8988T (cell line): ENCODE measurements at regions not wholly inside any gene's neighbourhood (a gene's known extent, or its start where the extent isn't known, plus 50 kb on each side); places are given as distances from the start of the nearest gene placed in this dataset.
A peak's percentile ranks its signal among the peaks of the same experiment; 100 is the strongest.

Source experiments
- DNase-seq: peaks from one replicate; pipeline ENCODE4 v3.0.0; 2011

DNA sequence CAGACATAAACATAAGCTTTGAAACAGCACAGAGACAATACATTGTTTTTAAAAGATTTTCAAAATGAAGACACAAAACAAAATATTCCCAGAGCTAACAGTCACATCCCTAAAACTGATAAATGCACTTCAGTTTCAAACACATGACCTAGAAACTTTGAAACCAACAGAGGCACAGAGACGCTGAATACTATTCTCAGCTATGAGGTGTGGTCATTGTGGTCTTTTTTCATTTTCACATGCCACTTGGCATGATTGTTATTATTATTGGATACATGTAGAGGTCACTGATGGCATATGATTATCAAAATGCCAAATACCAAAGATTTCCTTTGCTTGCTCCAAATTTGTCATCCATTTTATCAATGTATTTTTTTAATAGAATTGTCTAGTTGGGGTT is 306.9 kb downstream of the QKI start:
- DNase-seq = no peak

DNA sequence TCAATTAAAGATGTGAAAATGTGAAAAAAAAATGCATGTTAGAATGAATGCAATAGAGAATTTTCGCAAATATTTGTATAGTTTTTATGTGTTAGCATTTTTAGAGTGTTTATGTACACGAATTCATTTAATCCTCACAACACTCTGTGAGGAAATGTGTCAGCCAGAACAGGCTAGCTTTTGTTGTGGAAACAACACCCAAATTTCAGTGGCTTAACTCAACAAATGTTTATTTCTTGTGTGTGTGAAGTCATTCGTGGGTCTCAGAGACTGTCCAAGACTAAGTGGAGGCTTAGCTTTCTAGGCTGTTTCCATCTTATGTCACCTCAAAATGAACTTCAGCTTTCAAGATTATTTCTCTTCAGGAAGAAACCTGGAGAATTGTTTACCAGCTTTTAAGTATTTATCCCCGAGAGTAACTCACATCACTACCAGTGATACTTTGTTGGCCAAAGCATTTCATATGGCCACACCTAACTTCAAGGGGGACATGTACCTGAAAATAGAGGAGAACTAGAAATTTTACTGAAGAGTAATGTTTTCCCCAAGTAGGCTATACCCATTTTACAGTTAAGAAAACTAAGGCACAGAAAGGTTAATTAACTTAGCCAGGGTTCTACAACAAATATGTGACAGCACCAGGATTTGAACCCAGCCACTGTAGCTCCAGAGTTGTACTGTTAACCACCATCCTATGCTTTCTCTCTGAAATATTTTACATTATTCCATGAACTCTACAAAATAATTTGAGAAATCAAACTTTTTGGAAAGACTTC is 306.1 kb downstream of the QKI start:
- DNase-seq = no peak

DNA sequence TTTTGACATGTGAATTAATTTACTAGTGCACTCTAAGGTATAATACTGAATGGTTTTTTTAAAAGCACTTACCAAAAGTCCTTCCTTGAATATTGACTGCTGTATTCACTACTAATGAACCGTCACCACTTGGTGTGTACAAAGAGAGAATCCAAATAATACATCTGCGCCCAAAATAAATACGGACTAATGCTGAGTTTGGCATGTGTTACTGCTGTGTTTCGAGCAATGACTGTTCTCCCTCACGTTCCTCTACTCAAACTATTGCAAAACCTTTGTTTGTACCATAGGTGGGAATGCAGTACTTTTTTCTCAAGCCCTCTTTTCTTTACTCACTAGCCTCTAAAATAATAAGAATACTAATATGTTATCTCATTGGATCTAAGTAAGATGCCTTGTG is 305.5 kb downstream of the QKI start:
- DNase-seq = no peak

DNA sequence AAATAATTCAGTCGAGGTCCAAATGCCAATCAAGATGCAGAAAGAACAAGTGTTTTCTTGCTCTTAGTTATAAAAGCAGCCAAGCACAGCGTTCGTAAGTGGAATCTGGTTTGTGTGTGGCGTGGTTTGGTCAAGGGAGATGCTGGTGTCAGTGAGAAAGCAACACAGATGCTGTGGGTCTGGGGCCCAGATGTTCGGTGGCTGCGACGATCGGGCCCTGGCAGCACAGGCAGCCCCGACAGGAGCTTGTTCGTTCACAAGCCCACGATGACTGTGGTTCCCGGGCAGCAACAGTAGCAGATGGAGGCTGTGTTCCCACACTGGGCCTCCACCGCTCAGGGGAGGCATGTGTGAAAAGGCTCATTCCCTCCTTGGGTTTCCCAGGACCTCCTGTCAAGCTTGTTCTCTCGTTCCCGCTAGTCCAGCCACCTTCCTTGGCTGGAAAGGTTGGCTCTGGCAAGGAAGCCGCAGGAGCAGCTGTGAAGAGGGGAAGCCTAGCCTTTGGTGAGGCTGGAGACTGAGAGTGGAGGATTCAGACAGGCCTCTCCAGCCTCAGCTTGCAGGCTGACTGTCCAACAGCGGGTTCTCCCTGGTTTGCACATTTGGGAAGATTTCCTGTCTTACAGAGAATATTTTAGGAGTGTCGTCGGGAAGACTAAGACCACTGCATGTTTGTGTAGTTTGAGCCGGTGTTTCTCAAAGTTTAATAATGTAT is 304.7 kb downstream of the QKI start:
- DNase-seq = no peak

DNA sequence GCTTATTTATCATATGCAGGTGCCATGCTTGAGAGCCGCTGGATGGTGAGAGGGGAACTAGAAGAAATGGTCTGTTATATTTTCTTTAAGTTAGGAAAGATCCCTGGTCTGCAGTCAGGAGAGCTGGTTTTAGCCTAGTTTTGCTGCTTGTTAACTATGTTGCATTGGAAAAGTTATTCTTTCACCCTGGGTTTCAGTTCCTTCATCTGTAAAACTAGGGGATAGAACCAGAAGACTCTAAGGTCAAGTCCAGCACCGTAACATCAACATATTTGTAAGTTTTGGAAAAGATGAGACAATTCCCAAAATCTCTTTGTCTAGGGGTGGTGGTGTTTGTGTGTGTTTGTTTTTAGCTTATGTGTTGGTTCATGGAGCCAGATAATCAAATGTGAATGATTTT is 304.0 kb downstream of the QKI start:
- no peak for DNase-seq

DNA sequence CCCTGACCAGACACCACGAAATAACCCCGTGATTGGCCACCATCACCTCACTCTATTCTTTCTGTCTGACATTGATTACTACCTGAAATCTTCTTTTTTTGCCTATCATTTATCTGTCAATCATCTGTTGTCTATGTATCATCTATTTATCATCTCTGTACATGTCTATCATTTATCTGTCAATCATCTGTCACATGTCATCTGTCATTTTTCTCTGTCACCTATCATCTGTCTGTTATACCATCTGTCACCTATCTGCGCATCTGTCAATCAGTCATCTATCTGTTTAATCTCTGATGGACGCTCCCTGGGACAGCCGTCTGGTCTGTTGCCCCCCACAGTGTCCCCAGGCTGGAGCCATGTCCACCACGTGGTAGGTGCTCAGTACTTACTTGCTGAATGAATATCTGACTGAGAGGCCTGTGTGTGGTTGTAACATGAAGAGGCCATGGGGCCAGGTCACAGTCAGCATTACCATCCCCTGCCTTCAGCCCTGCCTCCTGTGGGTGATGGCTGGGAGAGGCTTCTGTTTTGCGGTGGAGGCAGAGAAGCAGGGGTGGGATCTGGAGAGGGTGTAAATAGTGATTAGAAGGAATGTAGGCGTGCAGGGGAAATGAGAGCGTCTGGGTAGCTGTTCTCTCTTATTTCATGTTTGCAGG is 302.7 kb downstream of the QKI start:
- DNase-seq = no peak

DNA sequence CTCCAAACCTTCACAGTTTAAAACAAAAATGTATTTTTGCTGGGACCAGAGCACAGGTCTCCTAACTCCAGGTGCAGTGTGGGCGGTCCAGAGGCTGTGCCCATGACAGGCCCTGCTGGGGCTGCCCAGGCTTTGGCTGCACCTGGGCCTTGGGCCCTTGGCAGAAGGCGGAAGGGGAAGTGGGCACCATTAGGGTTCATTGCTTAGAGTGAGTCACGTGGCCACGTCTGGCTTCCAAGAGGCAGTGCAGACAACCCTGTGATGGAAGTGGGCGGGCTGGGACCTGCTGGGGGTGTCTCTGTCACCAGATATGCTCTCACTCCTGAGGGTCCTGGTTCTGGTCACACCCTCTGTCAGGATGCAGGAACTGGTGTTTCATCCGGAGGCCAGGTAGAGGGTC is 302.2 kb downstream of the QKI start:
- no peak for DNase-seq

DNA sequence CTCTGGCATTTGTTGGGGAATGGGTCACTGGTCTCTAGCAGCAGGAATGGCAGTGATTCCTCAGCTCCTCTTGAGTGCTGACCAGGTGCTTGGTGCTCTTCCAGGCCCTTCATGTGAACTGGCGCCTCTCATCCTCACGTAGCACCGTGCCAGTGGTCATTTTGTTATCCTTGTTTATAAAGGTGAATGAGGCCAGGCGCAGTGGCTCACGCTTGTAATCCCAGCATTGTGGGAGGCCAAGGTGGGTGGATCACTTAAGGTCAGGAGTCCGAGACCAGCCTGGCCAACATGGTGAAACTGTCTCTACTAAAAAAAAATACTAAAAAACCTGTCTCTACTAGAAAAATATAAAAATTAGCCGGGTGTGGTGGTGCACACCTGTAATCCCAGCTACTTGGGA is 301.3 kb downstream of the QKI start:
- no peak for DNase-seq

DNA sequence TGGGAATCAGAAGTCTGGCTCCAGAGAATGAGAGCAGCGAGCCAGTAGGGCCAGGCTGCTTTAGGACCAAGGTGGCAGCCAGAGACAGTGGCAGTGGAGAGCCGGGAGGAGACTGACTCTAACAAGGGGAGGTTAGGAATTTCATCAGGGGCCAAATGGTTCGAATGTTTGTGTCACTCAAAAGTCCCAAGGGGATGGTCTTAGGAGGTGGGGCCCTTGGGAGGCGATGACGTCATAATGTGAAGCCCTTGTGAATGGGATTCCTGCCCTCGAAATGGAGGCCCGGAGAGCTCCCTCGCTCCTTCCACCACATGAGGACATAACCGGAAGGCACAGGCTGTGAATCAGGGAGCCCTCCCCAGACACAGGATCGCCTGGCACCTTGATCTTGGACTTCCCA is 299.7 kb downstream of the QKI start:
- no peak for DNase-seq

DNA sequence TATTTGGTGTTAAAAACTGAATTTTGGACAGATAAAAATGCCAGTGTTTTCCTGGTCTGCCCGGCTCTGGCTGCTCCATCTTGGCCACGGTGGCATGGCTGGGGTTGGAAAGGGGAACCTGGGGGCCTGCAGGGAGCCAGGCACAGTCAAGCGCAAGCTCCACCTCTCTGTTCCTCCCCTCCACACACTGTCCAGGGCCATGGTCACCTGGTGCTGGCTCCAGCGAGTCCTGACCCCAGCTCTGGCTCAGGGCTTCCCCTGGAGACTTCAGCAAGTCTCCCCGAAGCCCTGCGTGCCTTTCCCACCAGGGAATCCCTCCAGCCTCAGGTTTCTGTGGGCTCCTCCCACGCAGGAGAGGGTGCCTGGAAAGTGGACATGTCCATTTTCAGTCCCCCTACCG is 298.5 kb downstream of the QKI start:
- DNase-seq = no peak

DNA sequence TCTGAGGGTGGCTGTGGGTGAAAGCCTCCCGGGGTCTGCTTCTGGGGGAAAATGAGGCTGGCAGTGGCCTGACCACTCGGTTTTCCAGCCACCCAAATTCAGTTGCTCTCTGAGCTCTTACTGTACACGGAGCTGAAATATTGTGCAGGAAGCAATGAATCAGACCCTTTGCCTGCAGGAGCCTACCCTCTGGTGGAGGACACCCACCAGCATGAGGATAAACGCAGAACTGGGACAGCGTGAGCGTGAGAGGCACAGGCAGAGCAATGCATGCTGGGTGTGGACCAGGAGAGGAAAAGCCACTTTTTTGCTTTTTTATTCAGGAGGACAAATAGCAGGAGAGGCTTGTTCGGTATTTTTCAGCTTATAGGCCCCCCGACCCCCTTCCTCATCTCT is 298.0 kb downstream of the QKI start:
- DNase-seq = no peak

DNA sequence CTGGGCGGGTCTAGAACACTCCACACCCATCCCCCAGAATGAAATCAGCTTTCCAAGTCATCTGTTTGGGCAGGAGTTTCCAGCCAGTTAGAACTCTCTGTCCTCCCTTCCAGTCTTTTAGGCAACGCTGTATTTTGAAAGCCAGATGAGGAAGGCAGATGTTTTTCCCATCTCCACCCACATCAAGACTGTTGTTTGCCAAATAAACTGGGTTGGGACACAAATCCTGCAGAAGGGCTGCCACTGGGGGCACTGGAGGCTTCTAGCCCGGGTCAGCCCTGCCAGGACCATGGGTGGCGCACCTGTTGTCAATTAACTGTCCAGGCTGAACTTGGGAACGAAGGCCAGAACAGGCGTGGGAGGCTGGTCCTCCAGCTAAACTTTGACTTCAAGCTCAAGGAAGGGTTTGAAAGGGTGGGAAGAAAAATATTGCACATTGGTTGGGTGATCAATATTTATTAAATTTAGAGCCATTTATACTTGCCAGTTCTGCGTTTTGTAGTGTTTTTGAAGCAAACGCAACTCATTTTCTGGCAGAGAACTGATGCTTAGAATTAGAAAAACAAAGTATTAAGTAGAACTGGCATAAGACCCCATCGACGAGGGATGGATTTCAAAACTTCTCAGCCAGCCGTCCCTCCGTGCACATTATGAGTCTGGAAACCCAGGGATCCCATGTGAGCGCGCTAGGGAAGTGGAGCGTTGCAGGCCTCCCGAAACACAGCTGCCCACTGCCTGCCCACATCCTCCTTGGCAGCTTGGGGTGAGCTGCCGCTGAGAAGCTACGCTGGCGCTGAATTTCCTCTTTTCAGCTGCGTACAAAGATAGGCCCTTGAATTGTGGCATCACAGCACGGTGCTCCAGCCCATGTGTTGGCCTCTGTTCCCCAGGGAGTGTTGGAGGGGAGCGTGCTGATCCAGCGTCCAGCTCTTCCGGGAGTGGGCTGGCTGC is 297.4 kb downstream of the QKI start:
- DNase-seq = peak; percentile 50

DNA sequence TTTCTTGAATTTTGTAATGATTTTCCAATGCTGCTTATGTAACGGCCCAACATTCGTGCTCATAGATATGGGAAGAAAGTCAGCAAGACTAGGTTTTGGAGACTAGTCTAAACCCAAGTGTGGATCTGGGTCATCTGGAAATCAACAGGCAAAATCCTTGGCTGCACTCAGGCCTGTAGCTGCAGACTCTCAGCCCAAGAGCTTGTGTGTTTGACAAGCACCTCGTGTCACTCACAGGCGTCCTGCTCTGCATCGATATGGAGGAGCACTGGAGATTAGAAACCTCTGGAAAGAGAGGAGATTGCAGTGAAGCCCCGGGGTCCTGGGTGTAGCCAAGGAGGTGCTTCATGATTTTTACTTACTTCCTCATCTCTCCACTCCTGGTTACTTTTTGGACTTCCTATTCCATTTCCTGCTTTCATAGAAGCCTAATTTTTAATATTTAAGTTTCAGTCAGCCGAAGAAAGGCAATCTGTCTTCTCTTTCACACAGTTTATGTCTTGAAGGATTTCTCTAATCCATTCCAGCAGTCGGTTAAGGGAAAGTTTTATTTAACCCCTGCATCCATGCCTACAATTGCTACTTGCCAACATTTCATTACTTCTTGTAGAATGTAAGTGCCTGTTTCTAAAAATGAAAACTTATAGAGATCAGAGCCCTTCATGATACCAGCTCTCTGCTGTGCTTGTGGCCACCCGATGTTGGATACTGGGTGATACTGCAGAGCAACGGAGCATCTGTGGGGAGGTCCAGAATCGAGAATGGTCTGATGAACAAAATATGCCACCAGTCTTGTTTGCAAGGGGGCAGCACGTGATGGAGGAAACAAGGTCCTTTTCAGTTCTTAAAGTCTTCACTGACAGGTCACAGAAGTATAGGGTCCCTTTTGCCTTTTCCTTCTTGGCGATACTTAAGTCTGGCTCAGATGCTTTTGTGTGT is 296.3 kb downstream of the QKI start:
- no peak for DNase-seq

DNA sequence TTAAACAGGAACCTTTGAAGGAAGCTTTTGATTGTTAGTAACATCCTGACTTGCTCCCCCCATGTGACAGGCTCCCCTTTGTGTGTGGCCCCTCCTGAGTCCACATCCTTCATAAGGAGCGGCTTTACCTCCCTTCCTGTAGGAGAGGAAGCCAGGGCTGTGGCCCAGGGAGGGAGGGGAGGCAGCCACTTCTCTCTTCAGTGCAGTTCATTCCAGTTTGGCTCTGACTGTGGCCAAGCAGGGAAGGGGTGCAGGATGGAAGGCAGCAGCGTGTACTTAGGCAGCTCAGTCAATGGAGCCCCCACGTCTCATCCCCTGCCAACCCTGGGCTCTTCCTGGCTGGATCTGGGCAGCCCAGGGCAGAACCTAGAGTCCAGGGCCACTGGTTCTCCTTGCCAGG is 295.2 kb downstream of the QKI start:
- no peak for DNase-seq

DNA sequence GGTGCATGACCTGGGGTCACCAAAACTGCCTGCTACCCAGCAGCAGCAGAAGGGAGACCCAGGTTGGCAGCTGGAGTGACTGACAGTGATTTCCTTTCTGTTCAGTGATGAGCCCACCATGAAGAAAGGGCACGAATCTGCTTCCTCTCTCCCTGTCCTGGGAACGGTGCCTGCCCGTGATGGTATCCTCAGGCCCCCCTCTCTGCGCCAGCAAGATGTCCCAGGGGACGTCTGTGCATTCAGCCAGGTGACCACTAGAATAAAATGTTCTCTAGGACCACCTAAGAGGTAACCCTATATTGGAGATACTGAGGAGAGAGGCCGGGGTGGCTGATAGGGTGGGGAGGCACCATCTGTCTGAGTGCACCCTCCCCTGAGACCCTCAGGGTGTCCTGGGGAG is 294.7 kb downstream of the QKI start:
- DNase-seq = no peak

DNA sequence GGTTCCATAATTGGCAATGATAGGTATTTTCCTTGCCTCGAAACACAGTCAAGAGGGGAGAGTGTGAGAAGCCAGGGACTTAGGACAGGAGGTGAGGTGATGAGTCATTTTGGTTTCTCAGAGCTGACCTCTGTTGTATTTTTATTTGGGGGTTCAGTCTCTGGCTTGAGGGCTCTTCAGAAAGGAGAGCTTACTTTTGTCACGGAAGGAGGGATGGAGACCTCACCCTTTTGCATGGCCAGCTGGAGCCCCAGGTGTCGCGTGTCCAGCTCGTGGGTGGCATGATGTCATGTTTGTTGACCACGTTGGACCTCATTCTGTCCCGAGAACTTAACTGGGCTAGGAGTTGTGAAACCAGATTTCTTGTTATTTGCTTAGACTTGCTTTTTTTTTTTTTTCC is 293.9 kb downstream of the QKI start:
- DNase-seq = no peak

DNA sequence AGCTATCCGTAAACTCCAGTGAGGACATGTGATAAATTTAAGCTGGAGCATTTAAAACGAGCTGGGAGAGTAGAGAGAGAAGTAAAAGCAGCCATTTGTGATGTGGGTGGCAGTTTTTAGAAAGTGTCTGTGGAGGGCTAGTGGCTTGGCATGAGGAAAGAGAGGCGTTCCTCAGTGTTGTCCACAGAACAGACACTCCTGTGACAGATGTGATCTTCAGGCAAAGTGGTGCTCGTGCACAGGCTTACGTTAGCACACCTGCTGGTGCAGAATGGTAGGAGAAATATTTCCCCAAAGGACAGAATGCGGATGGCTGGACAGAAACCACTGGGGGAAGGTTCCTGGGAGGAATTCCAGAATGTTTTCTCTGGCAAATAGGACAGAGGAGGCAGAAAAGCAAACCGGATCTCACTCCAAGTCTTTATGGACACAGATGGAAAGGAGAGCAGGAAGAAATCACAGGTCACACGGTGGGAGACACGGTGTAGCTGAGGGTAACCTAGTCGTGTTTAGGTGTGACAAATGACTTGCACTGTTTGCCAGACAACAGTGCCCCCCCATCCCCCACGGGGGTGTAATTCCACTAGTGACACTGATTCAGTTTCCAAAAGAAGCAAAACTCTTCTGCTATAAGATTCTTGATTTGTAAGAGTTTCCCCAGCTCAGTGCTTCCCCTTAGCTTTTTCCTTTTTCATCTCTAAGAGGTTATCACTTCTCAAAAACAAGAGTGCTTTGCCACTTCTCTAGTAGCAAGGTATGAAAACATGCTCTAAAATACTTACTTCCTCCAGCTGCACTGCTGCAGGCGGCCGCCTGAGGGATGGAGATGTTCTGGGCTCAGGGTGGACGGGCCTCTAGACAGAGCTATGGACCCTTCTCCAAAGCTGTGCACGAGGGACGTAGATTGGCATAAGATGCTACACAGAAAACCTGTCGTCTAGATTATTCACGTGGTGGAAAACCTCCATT is 293.2 kb downstream of the QKI start:
- DNase-seq = no peak

DNA sequence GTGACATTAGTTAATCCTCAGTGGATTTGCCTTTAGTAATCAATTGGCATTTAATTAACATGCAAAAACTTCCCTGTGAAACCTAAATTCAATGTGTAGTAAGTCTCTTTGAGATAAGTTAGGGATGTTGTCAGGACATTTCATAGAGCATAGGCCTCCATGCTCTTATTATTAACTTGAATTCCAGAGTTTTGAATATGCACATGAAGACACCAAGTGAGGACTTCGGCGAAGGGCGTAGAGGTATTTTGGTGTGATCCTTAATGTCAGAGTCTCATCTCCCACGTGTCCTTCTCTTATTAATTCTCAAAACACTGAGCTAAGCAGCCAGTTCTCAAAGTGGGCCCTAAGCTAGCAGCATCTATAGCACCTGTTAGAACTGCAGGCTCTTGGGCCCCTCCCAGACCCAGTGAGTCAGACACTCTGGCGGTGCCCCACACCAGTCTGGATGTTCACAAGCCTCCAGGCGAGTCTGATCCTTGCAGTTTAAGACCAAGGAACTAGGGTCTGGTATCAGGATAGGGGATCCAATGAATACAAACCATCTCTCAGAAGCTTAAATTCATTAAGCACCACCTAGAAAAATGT is 292.1 kb downstream of the QKI start:
- no peak for DNase-seq

DNA sequence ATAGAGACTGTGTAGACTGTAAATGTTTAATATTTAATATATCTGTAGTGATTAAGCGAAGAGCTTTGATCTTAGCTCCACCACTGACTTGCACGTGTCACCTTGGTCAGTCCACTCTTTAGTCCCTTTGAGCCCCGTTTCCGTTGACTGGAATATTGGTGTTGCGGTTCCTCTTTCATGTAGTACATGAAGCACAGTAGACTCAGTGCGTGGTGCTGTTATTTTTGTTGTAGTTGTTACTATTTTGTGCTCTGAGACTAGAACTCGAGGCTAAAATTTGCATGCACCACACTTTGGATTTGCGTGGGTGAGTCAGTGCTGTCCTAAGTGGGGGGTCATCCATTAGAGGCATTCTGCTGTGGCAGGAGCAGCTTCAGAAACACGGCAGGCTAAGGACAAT is 291.4 kb downstream of the QKI start:
- no peak for DNase-seq

DNA sequence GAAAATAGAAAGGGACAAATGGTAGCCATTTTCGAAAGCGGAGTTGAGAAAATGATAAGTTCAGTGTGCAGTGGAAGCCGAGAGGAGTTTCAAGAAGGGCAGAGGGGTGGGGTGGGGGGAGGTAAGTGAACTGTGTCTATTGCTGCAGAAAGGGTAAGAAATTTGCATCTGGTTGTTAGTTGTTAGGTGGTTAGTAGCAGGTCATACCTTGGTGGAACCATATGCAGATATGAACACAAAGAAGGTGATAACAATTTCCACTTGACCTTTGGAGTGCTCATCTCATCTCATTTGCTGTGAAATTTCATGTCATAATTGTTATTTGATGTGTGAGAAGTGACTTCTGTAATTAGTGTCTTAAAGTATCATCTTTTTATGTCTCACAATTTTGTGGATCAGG is 288.2 kb downstream of the QKI start:
- no peak for DNase-seq
